ENCODE measurements at regions not wholly inside any gene's neighbourhood (a gene's known extent, or its start where the extent isn't known, plus 50 kb on each side); places are given as distances from the start of the nearest gene placed in this dataset.

DNA sequence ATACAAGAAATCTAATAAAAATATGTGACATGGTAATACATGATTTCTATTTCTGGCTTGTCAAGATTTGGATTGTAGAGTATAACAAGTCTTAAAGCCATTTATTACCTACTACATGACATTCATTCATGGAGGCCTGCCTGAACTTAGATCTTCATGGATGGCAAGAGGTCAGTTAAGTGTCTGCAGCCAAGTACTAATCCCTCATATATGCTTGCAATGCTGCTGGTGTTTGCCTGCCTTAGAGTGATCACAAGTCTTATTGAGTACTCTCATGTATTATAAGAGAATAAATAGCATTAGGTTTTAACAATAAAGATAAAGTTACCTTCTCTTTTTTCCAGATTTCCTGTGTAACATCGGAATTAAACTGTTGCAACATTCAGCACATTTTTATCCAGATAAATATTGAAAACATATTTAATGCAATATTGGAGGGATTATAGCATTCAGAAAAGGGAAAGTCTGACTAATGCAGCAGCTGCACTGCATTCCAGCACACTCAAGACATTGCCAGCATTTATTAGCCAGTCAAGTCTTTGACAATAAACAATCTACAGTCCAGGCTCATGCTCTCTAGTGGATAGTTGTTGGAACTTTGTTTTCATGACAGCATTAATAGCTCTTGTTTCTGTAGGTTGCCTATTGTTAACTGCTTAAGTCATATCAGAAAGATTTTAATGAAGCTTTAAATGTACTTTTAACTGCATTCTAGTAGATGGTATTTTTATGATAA lies 737.1 kb downstream of the FAT4 start:
- H3K9me3 Mint-ChIP-seq: peaks cover 19% of the 10 kb centered on the region
- no peaks in the 10 kb centered on the region for H3K4me1 Mint-ChIP-seq (ENCODE audit: low read depth)
- no peak overlapping the region for H3K4me3 Mint-ChIP-seq
- no peaks in the 10 kb centered on the region for H3K36me3 Mint-ChIP-seq (ENCODE audit: low read depth)
- H3K27me3 Mint-ChIP-seq: no peaks in the 10 kb centered on the region
- H3K27ac Mint-ChIP-seq: no peak overlapping the region
- intact Hi-C loops (cut with micrococcal nuclease): no loop called here

DNA sequence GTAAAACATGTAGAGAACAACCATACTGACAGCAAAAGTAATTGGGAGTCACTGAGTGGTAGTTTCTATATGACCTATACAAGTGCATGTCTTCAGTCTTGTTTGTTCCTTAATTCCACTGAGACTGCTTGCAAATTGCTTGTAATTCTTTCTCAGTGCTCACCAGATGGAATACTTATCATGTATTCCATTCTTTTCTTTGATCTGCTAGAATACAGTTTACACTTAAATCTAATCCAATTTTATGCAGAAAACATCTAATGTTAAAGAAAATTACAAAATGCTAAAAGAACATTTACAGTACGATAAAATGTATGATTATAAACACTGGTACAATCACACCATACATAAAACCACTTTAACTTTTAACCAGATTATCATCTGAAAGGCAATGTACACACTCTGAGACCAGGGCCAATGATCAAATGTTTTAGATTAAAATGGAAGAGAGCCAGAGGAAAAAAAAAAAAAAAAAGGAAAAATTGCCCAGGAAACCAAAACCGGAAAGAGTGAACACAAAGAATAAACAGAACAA lies 741.4 kb downstream of the FAT4 start:
- no peaks in the 10 kb centered on the region for H3K4me1 Mint-ChIP-seq (ENCODE audit: low read depth)
- intact Hi-C loops (cut with micrococcal nuclease): no loop called here

DNA sequence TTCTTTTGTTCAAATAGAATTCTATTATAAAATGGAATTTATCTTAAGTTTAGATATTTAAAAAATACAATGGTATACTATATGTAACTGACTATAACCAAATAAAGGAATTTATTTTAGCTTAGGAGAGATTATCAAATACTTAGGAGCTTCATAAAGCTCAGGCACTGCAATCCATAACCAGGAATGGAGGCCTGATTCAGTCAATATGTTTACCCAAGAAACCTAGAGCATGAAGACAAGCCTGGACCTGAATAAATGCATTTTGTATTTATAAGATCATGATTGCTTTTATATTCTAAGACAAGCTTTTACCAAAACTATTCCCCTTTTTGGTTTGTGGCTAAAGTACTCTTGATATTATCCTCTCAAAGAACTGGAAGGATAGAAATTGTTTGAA lies 742.6 kb downstream of the FAT4 start:
- no peak overlapping the region for H3K4me3 Mint-ChIP-seq
- H3K36me3 Mint-ChIP-seq (ENCODE audit: low read depth): no peaks in the 10 kb centered on the region
- no peaks in the 10 kb centered on the region for H3K4me1 Mint-ChIP-seq (ENCODE audit: low read depth)
- H3K9me3 Mint-ChIP-seq: peaks cover 12% of the 10 kb centered on the region
- H3K27me3 Mint-ChIP-seq: no peaks in the 10 kb centered on the region
- H3K27ac Mint-ChIP-seq: no peak overlapping the region
- intact Hi-C loops (cut with micrococcal nuclease): no loop called here

More for the DNA sequence above, 741.4 kb downstream of the FAT4 start:
- H3K27ac Mint-ChIP-seq: no peak overlapping the region
- H3K36me3 Mint-ChIP-seq (ENCODE audit: low read depth): no peaks in the 10 kb centered on the region
- no peak overlapping the region for H3K4me3 Mint-ChIP-seq
- peaks cover 5% of the 10 kb centered on the region for H3K9me3 Mint-ChIP-seq
- H3K27me3 Mint-ChIP-seq: no peaks in the 10 kb centered on the region

GRCh38 chr4:126058596-126058995 lies 743.8 kb downstream of the FAT4 start:
- Mint-ChIP-seq H3K4me1 (ENCODE audit: low read depth) (no peaks in the 10 kb centered on the region), H3K4me3 (no peak overlapping the region), H3K27me3 (no peaks in the 10 kb centered on the region), H3K36me3 (ENCODE audit: low read depth) (no peaks in the 10 kb centered on the region), H3K27ac (no peak overlapping the region), H3K9me3 (peaks cover 12% of the 10 kb centered on the region)
- intact Hi-C loops (cut with micrococcal nuclease): no loop called here

DNA sequence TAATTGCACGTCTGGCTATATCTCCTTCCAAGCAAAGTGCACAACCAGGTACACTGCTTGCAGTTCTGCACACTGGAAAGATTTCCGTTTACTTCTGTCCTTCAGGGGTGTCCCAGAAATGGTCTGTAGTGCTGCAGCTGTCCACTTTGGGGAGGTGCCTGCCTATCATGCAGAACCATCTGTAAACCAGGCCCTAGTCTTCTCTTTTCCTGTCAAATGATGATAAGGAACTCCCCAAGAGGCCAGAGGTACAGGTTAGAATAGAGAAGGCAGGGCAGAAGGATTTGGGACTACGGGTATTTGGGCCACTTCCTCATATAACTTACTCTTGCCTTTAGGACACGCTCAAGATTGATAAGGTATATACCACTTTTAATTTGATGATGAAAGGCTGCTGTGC lies 746.9 kb downstream of the FAT4 start:
- H3K27ac Mint-ChIP-seq: no peak overlapping the region
- H3K4me3 Mint-ChIP-seq: no peak overlapping the region
- intact Hi-C loops (cut with micrococcal nuclease): no loop called here
- H3K9me3 Mint-ChIP-seq: peaks cover 32% of the 10 kb centered on the region
- no peaks in the 10 kb centered on the region for H3K27me3 Mint-ChIP-seq
- no peaks in the 10 kb centered on the region for H3K4me1 Mint-ChIP-seq (ENCODE audit: low read depth)
- H3K36me3 Mint-ChIP-seq (ENCODE audit: low read depth): no peaks in the 10 kb centered on the region

DNA sequence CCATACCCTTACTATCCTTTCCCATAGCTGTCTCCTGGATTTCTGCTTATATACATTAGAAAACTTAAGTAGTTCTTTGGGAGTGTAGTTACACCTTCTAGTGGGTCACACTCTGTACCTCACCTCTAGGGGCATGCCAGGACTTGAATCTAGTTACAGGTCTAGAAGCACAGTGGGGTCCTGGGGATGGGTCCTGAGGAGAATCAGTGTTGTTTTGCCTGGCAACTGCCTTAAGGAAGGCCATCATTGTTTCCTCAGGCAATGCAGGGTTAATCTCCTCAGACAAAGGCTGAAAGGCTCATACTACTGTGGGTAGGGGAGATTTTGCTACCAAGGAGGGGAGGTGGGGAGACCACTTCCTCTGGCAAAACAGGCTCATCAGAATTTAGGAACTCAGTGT lies 750.3 kb downstream of the FAT4 start:
- H3K4me3 Mint-ChIP-seq: no peak overlapping the region
- no peak overlapping the region for H3K27ac Mint-ChIP-seq
- H3K36me3 Mint-ChIP-seq (ENCODE audit: low read depth): no peaks in the 10 kb centered on the region
- H3K9me3 Mint-ChIP-seq: peaks cover 33% of the 10 kb centered on the region
- intact Hi-C loops (cut with micrococcal nuclease): no loop called here
- no peaks in the 10 kb centered on the region for H3K4me1 Mint-ChIP-seq (ENCODE audit: low read depth)
- H3K27me3 Mint-ChIP-seq: no peaks in the 10 kb centered on the region

DNA sequence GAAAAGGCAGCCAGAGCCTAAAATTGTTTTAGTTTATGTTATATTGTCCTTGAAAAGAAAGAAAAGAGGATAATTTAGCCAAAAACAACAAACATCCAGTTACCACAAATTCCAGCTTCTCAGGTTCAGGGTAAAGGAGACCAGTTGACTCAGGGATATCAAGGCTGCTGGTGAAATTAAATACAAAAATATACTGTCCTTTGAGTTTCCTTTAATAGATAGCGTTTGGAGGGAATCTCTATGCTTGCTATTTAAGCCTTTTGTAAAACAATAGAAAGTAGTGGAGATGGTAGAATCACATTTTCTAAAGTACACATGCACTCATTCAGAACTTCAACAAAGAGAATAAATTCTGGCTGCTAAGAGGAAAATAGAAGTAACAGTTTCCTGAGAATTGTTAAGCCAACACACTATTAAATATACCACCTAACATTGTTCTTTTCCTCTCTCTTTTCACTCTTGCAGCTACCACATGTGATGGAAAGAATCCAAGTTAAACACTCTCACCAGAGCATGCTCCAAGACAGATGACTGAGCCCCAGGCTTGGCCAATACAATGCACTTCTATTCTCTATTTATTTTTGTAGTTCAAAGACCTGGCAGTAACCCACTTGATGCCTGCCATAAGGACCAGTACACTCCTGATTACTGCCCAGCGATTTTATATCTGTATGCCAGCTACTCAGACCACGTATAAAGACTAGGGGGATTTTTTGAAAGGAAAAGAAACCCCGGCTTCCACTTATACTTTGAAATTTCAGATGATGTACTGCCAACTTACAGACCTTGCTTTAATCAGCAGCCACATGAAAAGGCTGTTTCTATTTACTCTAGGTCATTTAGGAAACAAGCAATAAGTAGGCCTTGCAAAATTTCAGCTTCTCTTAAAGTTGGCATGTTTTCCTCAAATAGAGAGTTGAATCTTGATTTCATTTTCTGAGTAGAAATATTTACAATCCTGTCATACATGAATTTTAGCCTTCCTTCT lies 756.9 kb downstream of the FAT4 start:
- intact Hi-C loops (cut with micrococcal nuclease): no loop called here
- Mint-ChIP-seq H3K4me1 (ENCODE audit: low read depth) (no peaks in the 10 kb centered on the region), H3K27me3 (no peaks in the 10 kb centered on the region), H3K4me3 (no peak overlapping the region), H3K36me3 (ENCODE audit: low read depth) (no peaks in the 10 kb centered on the region), H3K9me3 (peaks cover 1% of the 10 kb centered on the region), H3K27ac (no peak overlapping the region)

GRCh38 chr4:126081336-126081735 lies 766.6 kb downstream of the FAT4 start:
- H3K27ac Mint-ChIP-seq: no peak overlapping the region
- no peak overlapping the region for H3K4me3 Mint-ChIP-seq
- H3K9me3 Mint-ChIP-seq: peaks cover 24% of the 10 kb centered on the region
- no peaks in the 10 kb centered on the region for H3K4me1 Mint-ChIP-seq (ENCODE audit: low read depth)
- intact Hi-C loops (cut with micrococcal nuclease): no loop called here
- H3K27me3 Mint-ChIP-seq: no peaks in the 10 kb centered on the region
- no peaks in the 10 kb centered on the region for H3K36me3 Mint-ChIP-seq (ENCODE audit: low read depth)

GRCh38 chr4:126086041-126086440 lies 771.3 kb downstream of the FAT4 start:
- Mint-ChIP-seq H3K9me3 (peaks cover 22% of the 10 kb centered on the region), H3K27ac (no peak overlapping the region), H3K36me3 (ENCODE audit: low read depth) (no peaks in the 10 kb centered on the region), H3K4me1 (ENCODE audit: low read depth) (no peaks in the 10 kb centered on the region), H3K27me3 (no peaks in the 10 kb centered on the region), H3K4me3 (no peak overlapping the region)
- intact Hi-C loops (cut with micrococcal nuclease): no loop called here

DNA sequence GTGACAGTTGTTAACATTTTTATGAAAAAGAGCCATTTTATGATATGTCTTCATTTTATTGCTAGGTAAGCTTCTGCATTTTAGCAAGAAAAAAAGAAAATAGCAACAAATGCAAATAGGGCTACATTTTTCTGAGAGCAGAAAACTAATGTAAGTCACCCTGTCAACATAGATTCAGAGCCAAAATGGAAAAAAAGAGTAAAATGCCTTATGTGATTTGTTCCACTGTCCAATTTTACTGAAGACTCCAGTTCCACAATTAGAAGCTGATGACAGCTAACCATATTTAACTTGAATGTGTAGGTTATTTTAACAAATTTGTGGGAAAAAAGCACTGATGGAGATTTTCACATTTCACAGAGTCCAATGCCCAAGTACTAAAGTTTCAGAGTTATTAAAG lies 772.3 kb downstream of the FAT4 start:
- no peaks in the 10 kb centered on the region for H3K27me3 Mint-ChIP-seq
- peaks cover 14% of the 10 kb centered on the region for H3K9me3 Mint-ChIP-seq
- intact Hi-C loops (cut with micrococcal nuclease): no loop called here
- no peaks in the 10 kb centered on the region for H3K36me3 Mint-ChIP-seq (ENCODE audit: low read depth)
- no peak overlapping the region for H3K4me3 Mint-ChIP-seq
- no peak overlapping the region for H3K27ac Mint-ChIP-seq
- H3K4me1 Mint-ChIP-seq (ENCODE audit: low read depth): no peaks in the 10 kb centered on the region

GRCh38 chr4:126097155-126097799 lies 782.5 kb downstream of the FAT4 start:
- H3K36me3 Mint-ChIP-seq (ENCODE audit: low read depth): no peaks in the 10 kb centered on the region
- no peaks in the 10 kb centered on the region for H3K27me3 Mint-ChIP-seq
- H3K9me3 Mint-ChIP-seq: peaks cover 32% of the 10 kb centered on the region
- intact Hi-C loops (cut with micrococcal nuclease): no loop called here
- H3K27ac Mint-ChIP-seq: no peak overlapping the region
- H3K4me3 Mint-ChIP-seq: no peak overlapping the region
- H3K4me1 Mint-ChIP-seq (ENCODE audit: low read depth): no peaks in the 10 kb centered on the region

- Mint-ChIP-seq H3K4me1 (ENCODE audit: low read depth) (no peaks in the 10 kb centered on the region), H3K27me3 (no peaks in the 10 kb centered on the region), H3K36me3 (ENCODE audit: low read depth) (no peaks in the 10 kb centered on the region), H3K4me3 (no peak overlapping the region), H3K27ac (no peak overlapping the region), H3K9me3 (peaks cover 21% of the 10 kb centered on the region)
- intact Hi-C loops (cut with micrococcal nuclease): no loop called here
Observed at GRCh38 chr4:126106658-126107057, 791.9 kb downstream of the FAT4 start.

DNA sequence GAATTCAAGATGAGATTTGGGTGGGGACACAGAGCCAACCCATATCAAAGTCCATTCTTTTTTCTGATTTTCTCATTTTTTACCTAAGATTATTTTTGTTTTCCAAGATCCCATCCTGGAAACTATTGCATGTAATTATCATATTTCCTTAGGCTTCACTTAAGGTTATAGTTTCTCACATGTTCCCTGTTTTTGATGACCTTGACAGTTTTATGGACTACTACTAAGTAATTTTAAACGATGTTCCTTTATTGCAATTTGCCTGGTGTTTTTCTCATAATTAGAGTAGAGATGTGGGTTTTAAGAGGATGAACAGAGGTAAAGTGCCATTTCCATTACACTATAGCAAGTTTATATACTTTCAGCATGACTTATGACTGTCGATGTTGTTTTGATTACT lies 795.1 kb downstream of the FAT4 start:
- intact Hi-C loops (cut with micrococcal nuclease): no loop called here
- Mint-ChIP-seq H3K4me3 (no peak overlapping the region), H3K27ac (no peak overlapping the region), H3K4me1 (ENCODE audit: low read depth) (no peaks in the 10 kb centered on the region), H3K36me3 (ENCODE audit: low read depth) (no peaks in the 10 kb centered on the region), H3K9me3 (peaks cover 29% of the 10 kb centered on the region), H3K27me3 (no peaks in the 10 kb centered on the region)

DNA sequence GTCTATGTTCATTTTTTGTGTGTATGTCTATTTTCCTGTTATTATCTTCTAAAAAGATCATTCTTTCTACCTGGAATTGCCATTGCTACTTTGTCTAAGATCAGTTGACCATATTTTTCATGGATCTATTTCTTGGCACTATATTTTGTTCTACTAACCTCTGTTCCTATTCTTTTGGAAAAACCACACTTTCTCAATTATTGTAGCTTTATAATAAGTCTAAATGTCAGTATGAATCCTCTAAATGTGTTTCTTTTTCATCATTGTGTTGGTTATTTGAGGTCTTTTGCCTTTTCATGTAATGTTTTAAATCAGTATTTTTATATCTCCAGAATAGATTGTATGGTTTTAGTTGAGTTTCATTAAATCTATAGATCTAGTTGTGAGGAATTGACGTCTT lies 798.3 kb downstream of the FAT4 start:
- H3K4me3 Mint-ChIP-seq: no peak overlapping the region
- no peaks in the 10 kb centered on the region for H3K27me3 Mint-ChIP-seq
- no peak overlapping the region for H3K27ac Mint-ChIP-seq
- H3K4me1 Mint-ChIP-seq (ENCODE audit: low read depth): no peaks in the 10 kb centered on the region
- intact Hi-C loops (cut with micrococcal nuclease): no loop called here
- H3K9me3 Mint-ChIP-seq: peaks cover 48% of the 10 kb centered on the region
- H3K36me3 Mint-ChIP-seq (ENCODE audit: low read depth): no peaks in the 10 kb centered on the region

Measured in dendritic cell treated with granulocyte-macrophage colony-stimulating factor and Interleukin-4, amounts not matched to agents 40 ng/mL and 50 ng/mL, for 4 days (primary cell).